PC-3 (cell line): ENCODE measurements at regions not wholly inside any gene's neighbourhood (a gene's known extent, or its start where the extent isn't known, plus 50 kb on each side); places are given as distances from the start of the nearest gene placed in this dataset.

ENCODE experiments used
- EZH2 ChIP-seq: fragments of 300-600 bp; sonication (generic); IDR thresholded peaks from one replicate; pipeline ENCODE4 v1.6.1; 2017; ENCODE audit warnings: antibody characterized with exemption, mild to moderate bottlenecking, low read length; ENCODE audit not compliant: unreplicated experiment
- EZH2phosphoT487 ChIP-seq: fragments of 300-600 bp; sonication (generic); IDR thresholded peaks from 2 replicates; pipeline ENCODE4 v1.6.1; 2018; ENCODE audit warnings: mild to moderate bottlenecking, antibody characterized with exemption, low read length, borderline replicate concordance
- TF ChIP-seq, protein P1 (sequence below): fragments of 300-600 bp; sonication (generic); conservative IDR thresholded peaks from 2 replicates; pipeline ENCODE4 v1.5.1; 2017; ENCODE audit warnings: antibody characterized with exemption, low read depth, mild to moderate bottlenecking, low read length

DNA sequence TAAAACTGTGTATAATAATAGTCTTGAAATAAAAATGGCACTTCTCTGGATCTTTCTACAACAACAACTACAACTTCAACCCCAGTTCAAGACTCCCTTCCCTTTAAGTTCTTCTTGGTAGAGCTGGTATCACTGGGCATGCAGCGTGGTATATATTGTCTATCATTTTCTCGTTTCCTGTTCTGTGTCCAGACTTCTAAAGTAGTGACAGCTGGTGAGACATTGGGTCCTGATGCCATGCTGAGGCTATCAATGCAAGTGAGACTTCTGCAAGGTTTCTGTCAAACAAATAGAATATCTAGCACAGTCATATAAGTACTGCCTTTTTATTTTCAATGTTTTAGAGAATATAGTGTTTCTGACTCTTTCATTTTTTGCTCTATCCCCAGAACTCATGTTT, 123.0 kb upstream of the GRIN3A start:
- TF ChIP-seq, protein P1, sequence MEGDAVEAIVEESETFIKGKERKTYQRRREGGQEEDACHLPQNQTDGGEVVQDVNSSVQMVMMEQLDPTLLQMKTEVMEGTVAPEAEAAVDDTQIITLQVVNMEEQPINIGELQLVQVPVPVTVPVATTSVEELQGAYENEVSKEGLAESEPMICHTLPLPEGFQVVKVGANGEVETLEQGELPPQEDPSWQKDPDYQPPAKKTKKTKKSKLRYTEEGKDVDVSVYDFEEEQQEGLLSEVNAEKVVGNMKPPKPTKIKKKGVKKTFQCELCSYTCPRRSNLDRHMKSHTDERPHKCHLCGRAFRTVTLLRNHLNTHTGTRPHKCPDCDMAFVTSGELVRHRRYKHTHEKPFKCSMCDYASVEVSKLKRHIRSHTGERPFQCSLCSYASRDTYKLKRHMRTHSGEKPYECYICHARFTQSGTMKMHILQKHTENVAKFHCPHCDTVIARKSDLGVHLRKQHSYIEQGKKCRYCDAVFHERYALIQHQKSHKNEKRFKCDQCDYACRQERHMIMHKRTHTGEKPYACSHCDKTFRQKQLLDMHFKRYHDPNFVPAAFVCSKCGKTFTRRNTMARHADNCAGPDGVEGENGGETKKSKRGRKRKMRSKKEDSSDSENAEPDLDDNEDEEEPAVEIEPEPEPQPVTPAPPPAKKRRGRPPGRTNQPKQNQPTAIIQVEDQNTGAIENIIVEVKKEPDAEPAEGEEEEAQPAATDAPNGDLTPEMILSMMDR, result no peak
- TF ChIP-seq EZH2 (no peak), EZH2phosphoT487 (no peak)
